WTC11 (cell line): ENCODE measurements at regions not wholly inside any gene's neighbourhood (a gene's known extent, or its start where the extent isn't known, plus 50 kb on each side); places are given as distances from the start of the nearest gene placed in this dataset.
"Not testable (repeated sequence)": the region's sequence is repeated elsewhere in the genome, so short reads cannot be mapped to it uniquely, and the experiment has no call there.

Experiments used
- ATAC-seq: fragments of 200-7000 bp; cut with Tn5 transposase; 2 replicates; pipeline ENCODE4 v1.10.0; 2021; ENCODE audit warnings: mild to moderate bottlenecking, moderate library complexity
- CTCF ChIA-PET: fragments of 300-600 bp; sonication (Branson Sonifier 250); formaldehyde crosslinking; loops from one replicate; lab custom pipeline; 2021; ENCODE audit warnings: antibody characterized with exemption; lab: Charles Lee
- POLR2A ChIA-PET: fragments of 350-600 bp; sonication (Branson Sonifier 250); formaldehyde crosslinking; loops from one replicate; lab custom pipeline; 2021; ENCODE audit warnings: antibody characterized with exemption; lab: Charles Lee
- DNase-seq: peaks from one replicate; pipeline ENCODE4 v3.0.0; 2021; ENCODE audit warnings: low spot score
- H3K27ac Mint-ChIP-seq: 2 replicates; pipeline ENCODE4 v1.8.0; 2021; ENCODE audit warnings: mixed read lengths
- H3K27me3 Mint-ChIP-seq: 2 replicates; pipeline ENCODE4 v1.8.0; 2021; ENCODE audit warnings: low read depth, mild to moderate bottlenecking, moderate library complexity, mixed read lengths
- H3K36me3 Mint-ChIP-seq: 2 replicates; pipeline ENCODE4 v1.8.0; 2021; ENCODE audit warnings: mixed read lengths
- H3K4me1 Mint-ChIP-seq: 2 replicates; pipeline ENCODE4 v1.8.0; 2022; ENCODE audit warnings: mixed read lengths
- H3K4me3 Mint-ChIP-seq: 2 replicates; pipeline ENCODE4 v1.8.0; 2021; ENCODE audit warnings: mild to moderate bottlenecking, moderate library complexity, mixed read lengths
- H3K9me3 Mint-ChIP-seq: 2 replicates; pipeline ENCODE4 v1.8.0; 2021; ENCODE audit warnings: mixed read lengths
- IRF2 ChIP-seq: sonication (generic); formaldehyde crosslinking; IDR thresholded peaks from 2 replicates; pipeline ENCODE4 v1.8.0; 2022; ENCODE audit warnings: low read depth, missing genetic modification reagents, borderline replicate concordance
- NR2C2 ChIP-seq: sonication (generic); formaldehyde crosslinking; IDR thresholded peaks from 2 replicates; pipeline ENCODE4 v1.8.0; 2022; ENCODE audit warnings: mild to moderate bottlenecking, missing genetic modification reagents
- SOX15 ChIP-seq: fragments of 250-450 bp; sonication (Bioruptor Pico); IDR thresholded peaks from 2 replicates; pipeline ENCODE4 v1.9.0; 2021; ENCODE audit warnings: mild to moderate bottlenecking
- ZBTB21 ChIP-seq: sonication (generic); formaldehyde crosslinking; IDR thresholded peaks from 2 replicates; pipeline ENCODE4 v1.8.1; 2023; ENCODE audit warnings: mild to moderate bottlenecking, missing genetic modification reagents, borderline replicate concordance
- ZNF138 ChIP-seq: sonication (generic); formaldehyde crosslinking; conservative IDR thresholded peaks from 2 replicates; pipeline ENCODE4 v1.8.1; 2022; ENCODE audit warnings: mild to moderate bottlenecking, moderate library complexity, missing genetic modification reagents
- ZNF219 ChIP-seq: sonication (generic); formaldehyde crosslinking; IDR thresholded peaks from 2 replicates; pipeline ENCODE4 v1.8.0; 2023; ENCODE audit warnings: missing genetic modification reagents, mild to moderate bottlenecking, borderline replicate concordance
- ZNF317 ChIP-seq: sonication (generic); formaldehyde crosslinking; IDR thresholded peaks from 2 replicates; pipeline ENCODE4 v1.8.1; 2023; ENCODE audit warnings: low read depth, mild to moderate bottlenecking, moderate library complexity, missing genetic modification reagents, borderline replicate concordance
- TF ChIP-seq, protein P1 (sequence below): sonication (generic); formaldehyde crosslinking; IDR thresholded peaks from 2 replicates; pipeline ENCODE4 v1.8.0; 2022; ENCODE audit warnings: mild to moderate bottlenecking, missing genetic modification reagents
- TF ChIP-seq, protein P2 (sequence below): sonication (generic); formaldehyde crosslinking; IDR thresholded peaks from 2 replicates; pipeline ENCODE4 v1.8.1; 2023; ENCODE audit warnings: mild to moderate bottlenecking, missing genetic modification reagents
- TF ChIP-seq, protein P3 (sequence below): sonication (generic); formaldehyde crosslinking; IDR thresholded peaks from 2 replicates; pipeline ENCODE4 v1.8.1; 2022; ENCODE audit warnings: missing genetic modification reagents, borderline replicate concordance
- TF ChIP-seq, protein P4 (sequence below): sonication (generic); formaldehyde crosslinking; conservative IDR thresholded peaks from 2 replicates; pipeline ENCODE4 v1.8.1; 2022; ENCODE audit warnings: mild to moderate bottlenecking, missing genetic modification reagents

DNA sequence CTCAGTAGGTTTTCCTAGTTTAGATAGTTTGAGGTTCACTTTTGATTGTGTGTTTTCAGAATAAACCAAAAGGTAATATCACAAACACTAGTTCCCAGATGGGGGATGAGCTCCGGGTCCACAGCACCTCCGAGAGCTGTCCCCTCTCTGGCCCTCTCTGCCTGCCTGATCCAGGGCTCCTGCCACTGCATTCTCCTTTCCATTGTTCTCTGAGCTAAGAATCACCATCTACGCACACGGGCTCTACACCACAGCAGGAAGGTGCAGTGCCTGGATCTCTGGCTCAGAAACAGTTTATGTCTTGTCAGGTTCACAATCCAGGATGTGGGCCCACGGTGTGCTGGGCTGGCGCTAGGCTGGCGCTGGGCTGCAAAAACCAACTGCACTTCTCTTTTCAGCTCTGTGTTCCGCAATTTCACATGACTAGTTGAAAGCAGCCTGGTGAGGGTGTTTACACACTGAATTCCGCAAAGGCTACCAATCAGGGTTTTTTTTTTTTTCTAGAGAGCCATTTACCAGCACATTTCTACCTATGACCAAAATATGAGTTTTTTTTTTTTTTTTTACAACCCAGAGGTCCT, 167.5 kb downstream of the SOD2 start:
- TF ChIP-seq, protein P1, sequence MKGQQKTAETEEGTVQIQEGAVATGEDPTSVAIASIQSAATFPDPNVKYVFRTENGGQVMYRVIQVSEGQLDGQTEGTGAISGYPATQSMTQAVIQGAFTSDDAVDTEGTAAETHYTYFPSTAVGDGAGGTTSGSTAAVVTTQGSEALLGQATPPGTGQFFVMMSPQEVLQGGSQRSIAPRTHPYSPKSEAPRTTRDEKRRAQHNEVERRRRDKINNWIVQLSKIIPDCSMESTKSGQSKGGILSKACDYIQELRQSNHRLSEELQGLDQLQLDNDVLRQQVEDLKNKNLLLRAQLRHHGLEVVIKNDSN (CRISPR knock-in tag): no peak
- no peak for TF ChIP-seq SOX15 (CRISPR knock-in tag)
- TF ChIP-seq, protein P2, sequence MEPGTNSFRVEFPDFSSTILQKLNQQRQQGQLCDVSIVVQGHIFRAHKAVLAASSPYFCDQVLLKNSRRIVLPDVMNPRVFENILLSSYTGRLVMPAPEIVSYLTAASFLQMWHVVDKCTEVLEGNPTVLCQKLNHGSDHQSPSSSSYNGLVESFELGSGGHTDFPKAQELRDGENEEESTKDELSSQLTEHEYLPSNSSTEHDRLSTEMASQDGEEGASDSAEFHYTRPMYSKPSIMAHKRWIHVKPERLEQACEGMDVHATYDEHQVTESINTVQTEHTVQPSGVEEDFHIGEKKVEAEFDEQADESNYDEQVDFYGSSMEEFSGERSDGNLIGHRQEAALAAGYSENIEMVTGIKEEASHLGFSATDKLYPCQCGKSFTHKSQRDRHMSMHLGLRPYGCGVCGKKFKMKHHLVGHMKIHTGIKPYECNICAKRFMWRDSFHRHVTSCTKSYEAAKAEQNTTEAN (CRISPR knock-in tag): no peak
- ChIA-PET CTCF (interaction anchor here (0.8 to 1.0 kb wide), 4 partner anchors 15 to 308 kb away, joined by 3 to 5 read pairs (median 4); no protein-coding TSS in a partner anchor), POLR2A (interaction anchor here (0.7 kb wide), 2 partner anchors 20 to 48 kb away, joined by 3 to 4 read pairs; no protein-coding TSS in a partner anchor)
- H3K27ac Mint-ChIP-seq: no peak overlapping the region
- DNase-seq (no peak), ATAC-seq (peak; percentile 77)
- no peaks in the 10 kb centered on the region for H3K9me3 Mint-ChIP-seq
- H3K4me3 Mint-ChIP-seq: no peak overlapping the region
- H3K27me3 Mint-ChIP-seq: peaks cover 7% of the 10 kb centered on the region; the same call in 1 of the 2 replicates
- H3K36me3 Mint-ChIP-seq: no peaks in the 10 kb centered on the region
- 0 out of 2 replicates have a peak, but pooled peaks cover 3% of the 10 kb centered on the region for H3K4me1 Mint-ChIP-seq

DNA sequence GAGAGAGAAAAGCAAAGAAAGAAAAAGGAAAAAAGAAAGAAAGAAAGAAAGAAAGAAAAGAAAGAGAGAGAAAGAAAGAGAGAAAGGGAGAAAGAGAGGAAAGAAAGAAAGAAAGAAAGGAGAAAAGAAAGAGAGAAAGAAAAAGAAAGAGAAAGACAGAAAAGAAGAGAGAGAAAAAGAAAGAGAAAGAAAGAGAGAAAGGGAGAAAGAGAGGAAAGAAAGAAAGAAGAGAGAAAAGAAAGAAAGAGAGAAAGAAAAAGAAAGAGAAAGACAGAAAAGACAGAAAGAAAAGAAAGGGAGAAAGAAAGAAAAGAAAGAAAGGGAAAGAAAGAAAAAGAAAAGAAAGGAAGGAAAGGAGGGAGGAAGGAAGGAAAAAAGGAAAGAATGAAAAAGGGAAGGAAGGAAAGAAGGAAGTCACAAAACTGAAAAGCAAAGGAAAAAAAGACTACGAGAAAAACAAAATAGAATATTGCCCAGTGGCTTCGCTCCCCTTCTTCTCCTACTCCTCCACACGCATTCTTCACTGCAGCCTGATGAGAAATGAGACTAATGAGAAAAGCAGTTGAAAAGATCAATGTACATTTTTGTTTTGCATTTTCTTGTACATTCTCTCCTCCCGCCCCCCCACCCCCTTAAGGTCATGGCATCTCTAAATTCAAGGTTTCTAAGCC, 170.0 kb downstream of the SOD2 start:
- H3K9me3 Mint-ChIP-seq: no peaks in the 10 kb centered on the region
- no peak overlapping the region for H3K4me3 Mint-ChIP-seq
- ChIA-PET POLR2A (no interaction called here), CTCF (interaction anchor here (1.6 kb wide), 1 partner anchor 17 kb away, joined by 4 read pairs; no protein-coding TSS in a partner anchor)
- no peak for DNase-seq
- H3K36me3 Mint-ChIP-seq: no peaks in the 10 kb centered on the region
- H3K27ac Mint-ChIP-seq: no peak overlapping the region
- 0 out of 2 replicates have a peak, but pooled peaks cover 3% of the 10 kb centered on the region for H3K4me1 Mint-ChIP-seq
- ATAC-seq: no peak
- H3K27me3 Mint-ChIP-seq: peaks cover 11% of the 10 kb centered on the region; the same call in 1 of the 2 replicates
- TF ChIP-seq, protein P3, sequence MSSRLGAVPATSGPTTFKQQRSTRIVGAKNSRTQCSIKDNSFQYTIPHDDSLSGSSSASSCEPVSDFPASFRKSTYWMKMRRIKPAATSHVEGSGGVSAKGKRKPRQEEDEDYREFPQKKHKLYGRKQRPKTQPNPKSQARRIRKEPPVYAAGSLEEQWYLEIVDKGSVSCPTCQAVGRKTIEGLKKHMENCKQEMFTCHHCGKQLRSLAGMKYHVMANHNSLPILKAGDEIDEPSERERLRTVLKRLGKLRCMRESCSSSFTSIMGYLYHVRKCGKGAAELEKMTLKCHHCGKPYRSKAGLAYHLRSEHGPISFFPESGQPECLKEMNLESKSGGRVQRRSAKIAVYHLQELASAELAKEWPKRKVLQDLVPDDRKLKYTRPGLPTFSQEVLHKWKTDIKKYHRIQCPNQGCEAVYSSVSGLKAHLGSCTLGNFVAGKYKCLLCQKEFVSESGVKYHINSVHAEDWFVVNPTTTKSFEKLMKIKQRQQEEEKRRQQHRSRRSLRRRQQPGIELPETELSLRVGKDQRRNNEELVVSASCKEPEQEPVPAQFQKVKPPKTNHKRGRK: 0 out of 2 replicates have a peak, but pooled peaks have one; percentile 19
- TF ChIP-seq, protein P4, sequence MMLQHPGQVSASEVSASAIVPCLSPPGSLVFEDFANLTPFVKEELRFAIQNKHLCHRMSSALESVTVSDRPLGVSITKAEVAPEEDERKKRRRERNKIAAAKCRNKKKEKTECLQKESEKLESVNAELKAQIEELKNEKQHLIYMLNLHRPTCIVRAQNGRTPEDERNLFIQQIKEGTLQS (CRISPR knock-in tag): no peak
- TF ChIP-seq ZNF219 (no peak), ZBTB21 (CRISPR knock-in tag) (no peak)

DNA sequence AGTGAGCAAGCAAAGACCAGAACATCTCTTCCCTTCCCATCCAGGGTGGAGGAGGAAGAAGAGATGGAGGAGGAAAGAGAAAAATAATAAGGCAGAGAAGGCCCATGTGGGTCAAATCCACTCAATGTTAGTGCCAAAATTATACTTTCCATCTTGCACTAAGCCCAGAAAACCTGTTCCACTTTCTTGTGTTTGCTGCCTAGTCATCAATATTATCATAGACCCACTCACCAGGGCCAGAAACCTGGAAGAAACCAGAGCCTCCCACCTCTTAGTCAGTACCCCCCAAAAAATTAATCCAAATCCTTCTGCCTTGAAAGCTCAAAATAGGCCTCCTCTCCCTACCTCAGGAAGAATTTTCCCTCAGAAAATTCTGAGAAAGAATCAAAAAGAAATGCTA, 171.1 kb downstream of the SOD2 start:
- H3K36me3 Mint-ChIP-seq: no peaks in the 10 kb centered on the region
- H3K27me3 Mint-ChIP-seq: peaks cover 11% of the 10 kb centered on the region; the same call in 1 of the 2 replicates
- ChIA-PET CTCF (no interaction called here), POLR2A (no interaction called here)
- no peak for TF ChIP-seq ZNF317 (CRISPR knock-in tag)
- no peak overlapping the region for H3K27ac Mint-ChIP-seq
- DNase-seq (no peak), ATAC-seq (no peak)
- H3K9me3 Mint-ChIP-seq: peaks cover 4% of the 10 kb centered on the region
- H3K4me3 Mint-ChIP-seq: no peak overlapping the region
- 0 out of 2 replicates have a peak, but pooled peaks cover 3% of the 10 kb centered on the region for H3K4me1 Mint-ChIP-seq

DNA sequence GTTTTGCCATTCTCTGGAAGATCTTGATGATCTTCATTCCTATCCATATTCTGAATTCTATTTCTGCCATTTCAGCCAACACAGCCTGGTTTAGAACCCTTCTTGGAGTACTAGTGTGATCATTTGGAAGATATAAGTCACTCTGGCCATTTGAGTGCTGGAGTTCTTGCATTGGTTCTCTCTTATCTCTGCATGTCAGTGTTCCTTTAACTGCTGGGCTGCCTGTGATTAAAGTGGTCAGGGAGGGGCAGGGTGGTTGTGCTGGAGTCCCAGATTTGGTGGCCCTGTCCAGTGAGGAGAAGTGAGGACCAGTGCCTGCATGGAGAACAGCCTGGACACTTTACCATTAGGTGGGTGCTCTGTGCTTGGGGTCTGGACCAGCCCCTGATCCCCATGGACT, 173.0 kb downstream of the SOD2 start:
- Mint-ChIP-seq H3K9me3 (peaks cover 21% of the 10 kb centered on the region), H3K4me1 (no peaks in the 10 kb centered on the region)
- POLR2A ChIA-PET: no interaction called here
- TF ChIP-seq NR2C2 (CRISPR knock-in tag) (no peak), ZNF138 (CRISPR knock-in tag) (no peak), IRF2 (CRISPR knock-in tag) (no peak)
- TF ChIP-seq, all 79 proteins: peak for 0
- no peak for DNase-seq
- Mint-ChIP-seq H3K36me3 (no peaks in the 10 kb centered on the region), H3K4me3 (no peak overlapping the region), H3K27me3 (peaks cover 14% of the 10 kb centered on the region; the same call in 1 of the 2 replicates), H3K27ac (no peak overlapping the region)
- no peak for ATAC-seq
- CTCF ChIA-PET: no interaction called here

DNA sequence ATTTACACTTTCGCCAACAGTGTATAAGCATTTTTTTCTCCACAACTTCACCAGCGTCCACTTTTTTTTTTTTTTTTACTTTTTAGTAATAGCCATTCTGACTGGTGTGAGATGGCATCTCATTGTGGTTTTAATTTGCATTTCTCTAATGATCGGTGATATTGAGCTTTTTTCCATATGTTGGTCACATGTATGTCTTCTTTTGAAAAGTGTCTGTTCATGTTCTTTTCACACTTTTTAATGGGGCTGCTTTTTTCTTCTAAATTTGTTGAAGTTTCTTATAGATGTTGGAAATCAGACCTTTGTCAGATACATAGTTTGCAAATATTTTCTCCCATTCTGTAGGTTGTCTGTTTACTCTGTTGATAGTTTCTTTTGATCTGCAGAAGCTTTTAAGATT, 177.2 kb downstream of the SOD2 start:
- peaks cover 11% of the 10 kb centered on the region; the same call in 1 of the 2 replicates for H3K27me3 Mint-ChIP-seq
- H3K4me1 Mint-ChIP-seq, H3K4me3 Mint-ChIP-seq, DNase-seq, H3K27ac Mint-ChIP-seq, POLR2A ChIA-PET, H3K36me3 Mint-ChIP-seq, ATAC-seq, CTCF ChIA-PET: not testable (repeated sequence)
- peaks cover 21% of the 10 kb centered on the region for H3K9me3 Mint-ChIP-seq
